Endothelial cell of umbilical vein (primary cell): ENCODE measurements at regions not wholly inside any gene's neighbourhood (a gene's known extent, or its start where the extent isn't known, plus 50 kb on each side); places are given as distances from the start of the nearest gene placed in this dataset.

Experiments used
- BruUV-seq: library from RNA; stranded (reverse); fragments of 400-500 nt; replicated peaks from 2 replicates; lab custom pipeline; 2021; lab: Mats Ljungman, UMichigan
- CTCF ChIA-PET: fragments of 300-600, 350-600 bp; sonication (Branson Sonifier 250); formaldehyde crosslinking; loops from one replicate; lab custom pipeline; 2021; ENCODE audit warnings: antibody characterized with exemption, inconsistent platforms; lab: Charles Lee
- POLR2A ChIA-PET: fragments of 300-600, 350-600 bp; sonication (Branson Sonifier 250); formaldehyde crosslinking; loops from one replicate; lab custom pipeline; 2021; ENCODE audit warnings: antibody characterized with exemption, inconsistent platforms; lab: Charles Lee
- DNase-seq: peaks from one replicate; pipeline ENCODE4 v3.0.0-alpha.2; 2011; ENCODE audit warnings: low read depth, low spot score
- FAIRE-seq: peaks from 2 replicates; lab custom pipeline; 2011; peaks lifted over from hg19 to GRCh38; lab: Jason Lieb, UNC
- H2AFZ ChIP-seq: 2 replicates; pipeline ENCODE4 v1.6.0; 2012; ENCODE audit warnings: low read depth, low read length, control low read depth, inconsistent platforms
- H3K27ac ChIP-seq: 2 replicates; pipeline ENCODE4 v1.5.1; 2011; ENCODE audit warnings: low read depth, mild to moderate bottlenecking, control low read depth, low read length, moderate library complexity; ENCODE audit not compliant: insufficient read depth
- H3K27me3 ChIP-seq, 2 experiments: 2 replicates each; pipeline versions ENCODE4 v1.6.0 to v1.6.1; 2011; ENCODE audit warnings: low read length in 2 of 2, mixed read lengths in 1 of 2; ENCODE audit not compliant: control insufficient read depth in 2 of 2, insufficient read depth in 2 of 2
- H3K36me3 ChIP-seq, 2 experiments: 2 replicates in 1 of 2; 3 replicates in 1 of 2; pipeline ENCODE4 v1.5.1; 2011; ENCODE audit warnings: low read length in 2 of 2, mild to moderate bottlenecking in 1 of 2, moderate library complexity in 1 of 2; ENCODE audit not compliant: control insufficient read depth in 2 of 2, insufficient read depth in 2 of 2; ENCODE audit errors: extremely low read depth in 1 of 2
- H3K4me1 ChIP-seq: 3 replicates; pipeline ENCODE4 v1.5.1; 2011; ENCODE audit warnings: mild to moderate bottlenecking, low read length; ENCODE audit not compliant: control insufficient read depth, insufficient read depth; ENCODE audit errors: extremely low read depth
- H3K4me2 ChIP-seq: 2 replicates; pipeline ENCODE4 v1.6.1; 2011; ENCODE audit warnings: low read length, control low read depth, mixed read lengths; ENCODE audit not compliant: insufficient read depth
- H3K4me3 ChIP-seq, 3 experiments: fragments of 200-600 bp in 1 of 3; sonication (generic), shearing (Covaris generic) in 1 of 3; replicated peaks in 1 of 3; 2 replicates each; pipeline ENCODE4 v1.5.1; 2011 to 2016; ENCODE audit warnings: control low read depth in 3 of 3, low read length in 3 of 3, mild to moderate bottlenecking in 2 of 3, inconsistent platforms in 1 of 3, low read depth in 1 of 3, moderate library complexity in 1 of 3; ENCODE audit not compliant: insufficient read depth in 1 of 3
- H3K79me2 ChIP-seq: 2 replicates; pipeline ENCODE4 v1.6.0; 2012; ENCODE audit warnings: low read length, inconsistent platforms; ENCODE audit not compliant: control insufficient read depth, insufficient read depth
- H3K9ac ChIP-seq: replicated peaks from 2 replicates; pipeline ENCODE3; 2011; ENCODE audit warnings: low read length, control low read depth; ENCODE audit not compliant: insufficient read depth; ENCODE audit errors: extremely low read depth
- H3K9me1 ChIP-seq: replicated peaks from 3 replicates; pipeline ENCODE4 v1.6.0; 2011; ENCODE audit warnings: mild to moderate bottlenecking, low read length; ENCODE audit not compliant: control insufficient read depth, insufficient read depth; ENCODE audit errors: extremely low read depth
- H3K9me3 ChIP-seq: replicated peaks from 2 replicates; pipeline ENCODE4 v1.5.1; 2012; ENCODE audit warnings: low read length, inconsistent platforms; ENCODE audit not compliant: control insufficient read depth, insufficient read depth
- H4K20me1 ChIP-seq: replicated peaks from 2 replicates; pipeline ENCODE3; 2011; ENCODE audit warnings: mild to moderate bottlenecking, low read length; ENCODE audit not compliant: control insufficient read depth, insufficient read depth; ENCODE audit errors: extremely low read depth
- CTCF ChIP-seq, 2 donors: IDR thresholded peaks; 1 replicate in 1 of 2; 2 replicates in 1 of 2; pipeline ENCODE4 v1.5.1; 2011; ENCODE audit warnings: low read length in 2 of 2, mild to moderate bottlenecking in 2 of 2, moderate library complexity in 2 of 2, control low read depth in 1 of 2, inconsistent platforms in 1 of 2, low read depth in 1 of 2; ENCODE audit not compliant: insufficient read depth in 1 of 2; ENCODE audit errors: extremely low read depth in 1 of 2
- EZH2 ChIP-seq: IDR thresholded peaks from 2 replicates; pipeline ENCODE4 v1.6.1; 2012; ENCODE audit warnings: borderline replicate concordance, low read depth, mild to moderate bottlenecking, moderate library complexity, low read length, inconsistent platforms; ENCODE audit not compliant: severe bottlenecking
- FOS ChIP-seq: IDR thresholded peaks from 2 replicates; pipeline ENCODE4 v1.6.1; 2011; ENCODE audit warnings: mild to moderate bottlenecking, low read length, moderate library complexity, borderline replicate concordance; ENCODE audit not compliant: insufficient read depth
- GATA2 ChIP-seq: IDR thresholded peaks from 2 replicates; pipeline ENCODE4 v1.7.0; 2011; ENCODE audit warnings: low read depth, mild to moderate bottlenecking, moderate library complexity, mixed read lengths, low read length; ENCODE audit not compliant: insufficient read length, insufficient read depth
- JUN ChIP-seq: IDR thresholded peaks from 2 replicates; pipeline ENCODE4 v1.6.1; 2011; ENCODE audit warnings: borderline replicate concordance, low read depth; ENCODE audit not compliant: insufficient read length, insufficient read depth
- MYC ChIP-seq: IDR thresholded peaks from one replicate; pipeline ENCODE4 v1.6.1; 2011; ENCODE audit warnings: mild to moderate bottlenecking, low read depth, low read length
- POLR2A ChIP-seq: IDR thresholded peaks from 2 replicates; pipeline ENCODE4 v1.6.1; 2012; ENCODE audit warnings: low read depth, mild to moderate bottlenecking, control low read depth, low read length
- POLR2AphosphoS5 ChIP-seq: IDR thresholded peaks from 2 replicates; pipeline ENCODE4 v1.6.1; 2012; ENCODE audit warnings: low read depth, mild to moderate bottlenecking, control low read depth, low read length, moderate library complexity; ENCODE audit not compliant: insufficient read depth
- dilution Hi-C: fragments of 300-500 bp; cut with MboI; formaldehyde crosslinking; loops from one replicate; pipeline ENCODE4 v1.15.0; 2019; ENCODE audit warnings: low sequenced_read_pairs; ENCODE audit not compliant: extremely low pct_ligation_motif_present
- intact Hi-C: fragments of 100-400 bp; cut with micrococcal nuclease; formaldehyde crosslinking; loops from one replicate; pipeline ENCODE4 v1.10.0; 2022
- TF ChIP-seq, protein P1 (sequence below): IDR thresholded peaks from 2 replicates; pipeline ENCODE4 v1.6.1; 2011; ENCODE audit not compliant: insufficient read depth, insufficient read length

- no peak for FAIRE-seq
These were observed 161.5 kb downstream of the TBX15 start for GRCh38 chr1:118826669-118827068.

More at GRCh38 chr1:118826669-118827068, 161.5 kb downstream of the TBX15 start:
- Histone ChIP-seq H3K4me1 (no peaks in the 10 kb centered on the region), H3K9me1 (no peaks in the 10 kb centered on the region), H3K36me3 (no peaks in the 10 kb centered on the region), H4K20me1 (no peaks in the 10 kb centered on the region), H3K27ac (no peak overlapping the region), H2AFZ (no peak overlapping the region), H3K9me3 (peaks cover 2% of the 10 kb centered on the region), H3K9ac (no peak overlapping the region), H3K27me3 (no peaks in the 10 kb centered on the region), H3K4me2 (no peak overlapping the region), H3K79me2 (no peaks in the 10 kb centered on the region), H3K4me3 (no peak overlapping the region)
- intact Hi-C loops (no loop called here), dilution Hi-C loops (no loop called here)
- CTCF ChIA-PET: no interaction called here
- no peak for DNase-seq
- TF ChIP-seq MYC: no peak
- no peak for TF ChIP-seq EZH2
- TF ChIP-seq FOS: no peak
- TF ChIP-seq CTCF (IDR thresholded peaks at IDR 0.05; ENCODE audit: extremely low read depth in 1 of 2, insufficient read depth in 1 of 2, low read depth in 1 of 2, low read length in 2 of 2): no peak
- TF ChIP-seq, protein P1, sequence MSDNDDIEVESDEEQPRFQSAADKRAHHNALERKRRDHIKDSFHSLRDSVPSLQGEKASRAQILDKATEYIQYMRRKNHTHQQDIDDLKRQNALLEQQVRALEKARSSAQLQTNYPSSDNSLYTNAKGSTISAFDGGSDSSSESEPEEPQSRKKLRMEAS: no peak
- no peak for TF ChIP-seq JUN
- no peak for TF ChIP-seq POLR2AphosphoS5
- no peak for TF ChIP-seq POLR2A
- TF ChIP-seq GATA2: no peak
- BruUV-seq: no TSS peak
- POLR2A ChIA-PET: no interaction called here
